Umbilical cord (tissue), 1 donor: ENCODE measurements at regions not wholly inside any gene's neighbourhood (a gene's known extent, or its start where the extent isn't known, plus 50 kb on each side); places are given as distances from the start of the nearest gene placed in this dataset.
"Not testable (repeated sequence)": the region's sequence is repeated elsewhere in the genome, so short reads cannot be mapped to it uniquely, and the experiment has no call there.

Experiments used
- DNase-seq: peaks from one replicate; pipeline ENCODE4 v3.0.0-alpha.2; 2015; ENCODE audit warnings: low spot score

- peak; percentile 78 for DNase-seq
These were observed 745.7 kb downstream of the FAM181B start for GRCh38 chr11:81987829-81988472.

GRCh38 chr11:81986556-81987161 lies 747.0 kb downstream of the FAM181B start:
- no peak for DNase-seq

- DNase-seq: no peak
These were observed 754.2 kb downstream of the FAM181B start for GRCh38 chr11:81979448-81979847.

GRCh38 chr11:81975261-81975900 lies 758.3 kb downstream of the FAM181B start:
- DNase-seq: no peak

GRCh38 chr11:81970886-81971285 lies 762.8 kb downstream of the FAM181B start:
- DNase-seq: no peak

- DNase-seq: no peak
These were observed 766.4 kb downstream of the FAM181B start for GRCh38 chr11:81967242-81967641.

GRCh38 chr11:81966340-81966739 lies 767.3 kb downstream of the FAM181B start:
- DNase-seq: no peak

- DNase-seq: no peak
These were observed 770.6 kb downstream of the FAM181B start for GRCh38 chr11:81963018-81963417.

- no peak for DNase-seq
These were observed 773.2 kb downstream of the FAM181B start for GRCh38 chr11:81960443-81960842.

GRCh38 chr11:81959341-81959740 lies 774.3 kb downstream of the FAM181B start:
- DNase-seq: peak; percentile 21

GRCh38 chr11:81954301-81954700 lies 779.4 kb downstream of the FAM181B start:
- DNase-seq: not testable (repeated sequence)

- no peak for DNase-seq
These were observed 786.8 kb downstream of the FAM181B start for GRCh38 chr11:81946831-81947230.

GRCh38 chr11:81942646-81943045 lies 791.0 kb downstream of the FAM181B start:
- no peak for DNase-seq

- DNase-seq: no peak
These were observed 791.7 kb downstream of the FAM181B start for GRCh38 chr11:81941998-81942397.

- DNase-seq: no peak
These were observed 801.4 kb downstream of the FAM181B start for GRCh38 chr11:81932303-81932702.

GRCh38 chr11:81920205-81920604 lies 813.5 kb downstream of the FAM181B start:
- no peak for DNase-seq

- DNase-seq: no peak
These were observed 817.2 kb downstream of the FAM181B start for GRCh38 chr11:81916451-81916850.

- DNase-seq: no peak
These were observed 818.6 kb downstream of the FAM181B start for GRCh38 chr11:81915045-81915444.

- DNase-seq: no peak
These were observed 819.9 kb downstream of the FAM181B start for GRCh38 chr11:81913793-81914192.

GRCh38 chr11:81907996-81908395 lies 825.7 kb downstream of the FAM181B start:
- no peak for DNase-seq

GRCh38 chr11:81899156-81899555 lies 834.5 kb downstream of the FAM181B start:
- DNase-seq: no peak

GRCh38 chr11:81897639-81898038 lies 836.0 kb downstream of the FAM181B start:
- no peak for DNase-seq

GRCh38 chr11:81895258-81895657 lies 838.4 kb downstream of the FAM181B start:
- no peak for DNase-seq
